ENCODE measurements at regions not wholly inside any gene's neighbourhood (a gene's known extent, or its start where the extent isn't known, plus 50 kb on each side); places are given as distances from the start of the nearest gene placed in this dataset.
"Not testable (repeated sequence)": the region's sequence is repeated elsewhere in the genome, so short reads cannot be mapped to it uniquely, and the experiment has no call there.

DNA sequence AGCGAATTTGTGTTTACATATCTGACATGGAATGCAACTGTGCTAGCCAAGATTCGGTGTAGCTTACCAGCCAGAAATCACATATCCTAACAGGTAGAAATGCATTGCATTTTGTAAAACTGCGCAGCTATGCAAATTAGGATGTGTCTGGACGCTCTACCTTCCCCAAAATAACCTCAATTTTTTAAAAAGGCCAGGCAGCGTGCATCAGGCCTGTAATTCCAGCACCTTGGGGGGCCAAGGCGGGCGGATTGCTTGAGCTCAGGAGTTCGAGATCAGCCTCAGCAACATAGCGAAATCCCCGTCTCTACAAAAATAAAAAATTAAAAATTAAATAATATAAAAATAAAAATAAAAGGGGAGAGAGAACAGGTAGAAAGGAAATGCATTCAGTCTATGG lies 305.0 kb downstream of the TYW1 start:
- peak overlapping the region; percentile 96 for H3K4me3 ChIP-seq (ENCODE audit: low read depth, low read length)
- no peaks in the 10 kb centered on the region for H3K36me3 ChIP-seq (ENCODE audit: control insufficient read depth, insufficient read depth, low read length)
- no peaks in the 10 kb centered on the region for H3K27me3 ChIP-seq (ENCODE audit: control insufficient read depth, insufficient read depth, low read length)
- DNase-seq (ENCODE audit: low read depth): no peak
- TF ChIP-seq, protein P1, sequence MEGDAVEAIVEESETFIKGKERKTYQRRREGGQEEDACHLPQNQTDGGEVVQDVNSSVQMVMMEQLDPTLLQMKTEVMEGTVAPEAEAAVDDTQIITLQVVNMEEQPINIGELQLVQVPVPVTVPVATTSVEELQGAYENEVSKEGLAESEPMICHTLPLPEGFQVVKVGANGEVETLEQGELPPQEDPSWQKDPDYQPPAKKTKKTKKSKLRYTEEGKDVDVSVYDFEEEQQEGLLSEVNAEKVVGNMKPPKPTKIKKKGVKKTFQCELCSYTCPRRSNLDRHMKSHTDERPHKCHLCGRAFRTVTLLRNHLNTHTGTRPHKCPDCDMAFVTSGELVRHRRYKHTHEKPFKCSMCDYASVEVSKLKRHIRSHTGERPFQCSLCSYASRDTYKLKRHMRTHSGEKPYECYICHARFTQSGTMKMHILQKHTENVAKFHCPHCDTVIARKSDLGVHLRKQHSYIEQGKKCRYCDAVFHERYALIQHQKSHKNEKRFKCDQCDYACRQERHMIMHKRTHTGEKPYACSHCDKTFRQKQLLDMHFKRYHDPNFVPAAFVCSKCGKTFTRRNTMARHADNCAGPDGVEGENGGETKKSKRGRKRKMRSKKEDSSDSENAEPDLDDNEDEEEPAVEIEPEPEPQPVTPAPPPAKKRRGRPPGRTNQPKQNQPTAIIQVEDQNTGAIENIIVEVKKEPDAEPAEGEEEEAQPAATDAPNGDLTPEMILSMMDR (IDR thresholded peaks at IDR 0.05; ENCODE audit: insufficient read depth, low read length, poor library complexity, severe bottlenecking): no peak

DNA sequence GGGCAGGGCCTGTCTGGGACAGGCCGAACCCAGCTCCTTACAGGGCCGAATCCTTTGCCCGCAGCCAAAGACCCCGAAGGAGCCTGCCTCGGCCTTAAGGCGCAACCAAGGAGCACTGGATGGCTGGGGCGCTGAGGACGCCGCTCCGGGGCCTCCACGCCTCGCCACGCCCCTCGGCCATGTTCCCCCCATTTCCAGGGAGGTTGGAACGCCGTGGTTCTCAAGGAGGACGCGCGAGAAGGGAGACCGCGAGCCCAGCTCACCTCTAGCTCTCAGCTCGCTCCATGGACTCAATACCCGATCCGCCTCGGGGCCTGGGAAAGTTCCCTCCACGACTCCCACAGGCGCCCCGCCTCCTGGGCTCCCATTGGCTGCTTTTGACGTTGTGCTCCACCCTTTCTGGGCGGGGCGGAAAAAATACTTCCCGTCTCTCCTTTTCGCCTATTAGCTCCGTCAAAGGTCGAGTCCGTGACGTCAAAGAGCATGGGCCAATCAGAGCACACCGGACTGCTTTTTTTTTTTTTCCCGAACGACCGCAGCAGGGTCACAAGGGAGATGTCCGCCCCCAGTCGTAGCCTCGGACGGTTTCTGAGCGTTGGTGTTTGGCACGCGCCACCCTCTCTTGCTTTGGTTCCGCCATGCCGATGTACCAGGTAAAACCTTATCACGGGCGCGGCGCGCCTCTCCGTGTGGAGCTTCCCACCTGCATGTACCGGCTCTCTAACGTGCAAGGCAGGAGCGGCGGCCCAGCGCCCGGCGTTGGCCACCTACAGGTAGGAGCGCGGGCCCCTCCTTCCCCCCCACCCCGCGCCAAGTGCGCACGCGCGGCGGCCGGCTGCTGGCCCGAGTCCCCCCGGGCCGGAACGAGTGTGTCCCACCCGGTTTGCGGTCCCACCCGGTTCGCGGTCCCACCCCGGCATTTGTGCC lies 305.7 kb downstream of the TYW1 start:
- H3K4me3 ChIP-seq (ENCODE audit: low read depth, low read length): peak overlapping the region; percentile 96
- peak; percentile 95 for DNase-seq (ENCODE audit: low read depth)
- H3K36me3 ChIP-seq (ENCODE audit: control insufficient read depth, insufficient read depth, low read length): no peaks in the 10 kb centered on the region
- no peaks in the 10 kb centered on the region for H3K27me3 ChIP-seq (ENCODE audit: control insufficient read depth, insufficient read depth, low read length)
- TF ChIP-seq, protein P1 (IDR thresholded peaks at IDR 0.05; ENCODE audit: insufficient read depth, low read length, poor library complexity, severe bottlenecking): no peak

DNA sequence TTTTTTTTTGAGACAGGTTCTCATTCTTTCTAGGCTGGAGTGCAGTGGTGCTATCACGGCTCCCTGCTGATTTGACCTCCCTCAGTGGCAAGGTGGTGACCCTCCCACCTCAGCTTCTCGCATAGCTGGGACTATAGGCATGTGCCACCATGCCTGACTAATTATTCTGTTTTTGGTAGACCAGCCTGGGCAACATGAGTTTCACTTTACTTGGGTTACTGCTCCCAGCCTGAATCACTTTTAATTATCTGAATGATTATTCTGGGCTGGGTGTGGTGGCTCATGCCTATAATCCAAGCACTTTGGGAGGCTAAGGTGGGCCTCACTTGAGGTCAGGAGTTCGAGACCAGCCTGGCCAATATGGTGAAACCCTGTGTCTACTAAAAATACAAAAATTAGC lies 308.2 kb downstream of the TYW1 start:
- not testable (repeated sequence) for DNase-seq (ENCODE audit: low read depth); H3K27me3 ChIP-seq (ENCODE audit: control insufficient read depth, insufficient read depth, low read length); H3K36me3 ChIP-seq (ENCODE audit: control insufficient read depth, insufficient read depth, low read length); H3K4me3 ChIP-seq (ENCODE audit: low read depth, low read length)

DNA sequence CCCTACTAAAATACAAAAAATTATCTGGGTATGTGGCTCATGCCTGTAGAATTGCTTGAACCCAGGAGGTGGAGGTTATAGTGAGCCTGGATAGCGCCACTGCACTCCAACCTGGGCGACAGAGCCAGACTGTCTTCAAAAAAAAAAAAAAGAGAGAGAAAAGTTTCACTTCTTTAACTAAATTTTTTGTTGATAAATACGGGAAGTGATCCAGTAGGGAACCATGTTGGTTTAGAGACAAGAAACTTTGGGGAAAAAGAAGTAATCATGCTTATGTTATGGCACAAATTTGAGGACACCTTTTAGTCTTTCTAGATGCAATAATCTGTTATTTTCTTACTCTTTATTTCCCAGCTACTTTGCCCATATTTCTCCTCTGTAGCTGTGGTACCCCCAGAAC lies 309.7 kb downstream of the TYW1 start:
- no peak for DNase-seq (ENCODE audit: low read depth)
- TF ChIP-seq, protein P1 (IDR thresholded peaks at IDR 0.05; ENCODE audit: insufficient read depth, low read length, poor library complexity, severe bottlenecking): no peak
- no peaks in the 10 kb centered on the region for H3K27me3 ChIP-seq (ENCODE audit: control insufficient read depth, insufficient read depth, low read length)
- H3K4me3 ChIP-seq (ENCODE audit: low read depth, low read length): no peak overlapping the region
- no peaks in the 10 kb centered on the region for H3K36me3 ChIP-seq (ENCODE audit: control insufficient read depth, insufficient read depth, low read length)

DNA sequence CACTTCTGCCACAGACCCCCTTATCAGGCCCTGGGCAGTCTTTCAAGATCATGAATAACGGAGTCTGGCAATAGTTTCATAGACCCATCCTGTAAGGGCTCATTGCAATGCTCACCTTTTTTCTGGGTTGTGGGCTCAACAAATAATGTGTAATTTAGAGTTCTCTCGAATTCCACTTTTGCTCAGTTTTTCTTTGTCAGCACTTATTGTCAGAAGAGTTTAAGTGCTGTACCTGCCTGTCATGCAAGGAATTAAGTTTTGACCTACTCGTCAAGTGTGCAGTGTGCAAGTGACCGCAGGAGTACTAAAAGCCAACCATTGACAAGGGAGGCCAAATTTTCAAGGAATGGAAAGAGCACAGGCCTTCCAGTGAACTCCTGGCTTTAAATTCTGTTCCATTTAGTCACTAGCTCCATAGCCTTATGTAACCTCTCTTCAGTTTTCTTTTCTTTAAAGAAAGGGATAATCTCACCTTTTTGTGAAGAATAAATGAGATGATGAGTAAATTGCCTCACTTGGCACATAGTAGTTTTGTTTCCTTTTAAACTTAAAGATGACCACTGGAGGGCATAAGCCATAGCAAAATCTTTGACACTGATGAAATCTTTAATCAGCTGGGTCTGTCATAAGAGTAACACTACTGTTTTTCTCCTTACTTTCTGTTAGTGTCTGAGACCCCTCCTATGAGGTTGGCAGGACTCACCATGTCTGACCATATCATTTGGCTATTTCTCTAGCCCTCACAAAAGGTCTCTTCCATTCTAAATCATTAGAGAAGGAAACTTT lies 313.3 kb downstream of the TYW1 start:
- no peak for DNase-seq (ENCODE audit: low read depth)
- TF ChIP-seq, protein P1 (IDR thresholded peaks at IDR 0.05; ENCODE audit: insufficient read depth, low read length, poor library complexity, severe bottlenecking): no peak
- no peaks in the 10 kb centered on the region for H3K36me3 ChIP-seq (ENCODE audit: control insufficient read depth, insufficient read depth, low read length)

DNA sequence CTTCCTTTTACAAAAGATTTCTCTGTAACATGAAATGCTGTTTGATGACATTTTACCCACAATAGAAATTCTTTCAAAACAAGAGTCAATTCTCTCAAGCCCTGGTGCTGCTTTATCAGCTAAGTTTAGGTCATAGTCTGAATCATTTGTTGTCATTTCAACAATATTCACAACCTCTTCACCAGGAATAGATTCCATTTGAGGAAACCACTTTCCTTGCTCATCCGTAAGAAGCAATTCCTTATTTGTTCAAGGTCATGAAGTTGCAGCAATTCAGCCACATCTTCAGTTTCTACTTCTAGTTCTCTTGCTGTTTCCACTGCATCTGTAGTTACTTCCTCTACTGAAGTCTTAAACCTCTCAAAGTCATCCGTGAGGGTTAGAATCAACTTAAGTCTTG lies 315.3 kb downstream of the TYW1 start:
- Histone ChIP-seq H3K27me3 (ENCODE audit: control insufficient read depth, insufficient read depth, low read length) (no peaks in the 10 kb centered on the region), H3K4me3 (ENCODE audit: low read depth, low read length) (no peak overlapping the region), H3K36me3 (ENCODE audit: control insufficient read depth, insufficient read depth, low read length) (peaks cover 1% of the 10 kb centered on the region)
- TF ChIP-seq, protein P1 (IDR thresholded peaks at IDR 0.05; ENCODE audit: insufficient read depth, low read length, poor library complexity, severe bottlenecking): no peak
- DNase-seq (ENCODE audit: low read depth): no peak

More for the DNA sequence above, 313.3 kb downstream of the TYW1 start:
- Histone ChIP-seq H3K27me3 (ENCODE audit: control insufficient read depth, insufficient read depth, low read length) (no peaks in the 10 kb centered on the region), H3K4me3 (ENCODE audit: low read depth, low read length) (no peak overlapping the region)
